Astrocyte of the cerebellum (primary cell): ENCODE measurements at regions not wholly inside any gene's neighbourhood (a gene's known extent, or its start where the extent isn't known, plus 50 kb on each side); places are given as distances from the start of the nearest gene placed in this dataset.
"Not testable (repeated sequence)": the region's sequence is repeated elsewhere in the genome, so short reads cannot be mapped to it uniquely, and the experiment has no call there.

Source experiments
- DNase-seq: peaks from one replicate; pipeline ENCODE4 v3.0.0-alpha.2; 2011; ENCODE audit warnings: low read depth
- H3K4me3 ChIP-seq: 2 replicates; pipeline ENCODE4 v1.5.1; 2011; ENCODE audit warnings: mild to moderate bottlenecking, low read depth, low read length, moderate library complexity
- in situ Hi-C: cut with HindIII; loops from 2 replicates; pipeline ENCODE4 v1.10.0; 2017; ENCODE audit warnings: low sequenced_read_pairs
- TF ChIP-seq, protein P1 (sequence below): IDR thresholded peaks from 2 replicates; pipeline ENCODE4 v1.5.1; 2012; ENCODE audit warnings: low read length, low read depth, moderate library complexity, mild to moderate bottlenecking; ENCODE audit errors: missing control alignments

DNA sequence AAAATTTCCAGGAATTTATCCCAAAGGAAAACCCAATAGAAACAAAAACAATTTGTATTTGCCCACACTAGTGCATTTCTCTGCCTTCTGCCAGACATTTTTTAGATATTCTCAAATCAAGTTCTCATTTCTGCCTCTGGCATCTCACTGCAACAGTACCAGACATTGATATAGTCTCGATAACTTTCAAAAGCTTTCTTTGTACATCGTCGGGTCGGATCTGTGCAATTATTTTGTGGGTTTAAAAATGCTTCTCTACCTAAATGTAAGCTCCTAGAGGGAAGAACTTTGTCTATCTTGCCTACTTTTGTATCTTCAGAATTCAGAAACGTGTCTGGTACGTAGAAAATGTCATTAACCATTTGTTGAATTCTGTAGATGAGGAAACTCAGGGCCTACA is 125.5 kb upstream of the LIFR start:
- DNase-seq = no peak
- TF ChIP-seq, protein P1, sequence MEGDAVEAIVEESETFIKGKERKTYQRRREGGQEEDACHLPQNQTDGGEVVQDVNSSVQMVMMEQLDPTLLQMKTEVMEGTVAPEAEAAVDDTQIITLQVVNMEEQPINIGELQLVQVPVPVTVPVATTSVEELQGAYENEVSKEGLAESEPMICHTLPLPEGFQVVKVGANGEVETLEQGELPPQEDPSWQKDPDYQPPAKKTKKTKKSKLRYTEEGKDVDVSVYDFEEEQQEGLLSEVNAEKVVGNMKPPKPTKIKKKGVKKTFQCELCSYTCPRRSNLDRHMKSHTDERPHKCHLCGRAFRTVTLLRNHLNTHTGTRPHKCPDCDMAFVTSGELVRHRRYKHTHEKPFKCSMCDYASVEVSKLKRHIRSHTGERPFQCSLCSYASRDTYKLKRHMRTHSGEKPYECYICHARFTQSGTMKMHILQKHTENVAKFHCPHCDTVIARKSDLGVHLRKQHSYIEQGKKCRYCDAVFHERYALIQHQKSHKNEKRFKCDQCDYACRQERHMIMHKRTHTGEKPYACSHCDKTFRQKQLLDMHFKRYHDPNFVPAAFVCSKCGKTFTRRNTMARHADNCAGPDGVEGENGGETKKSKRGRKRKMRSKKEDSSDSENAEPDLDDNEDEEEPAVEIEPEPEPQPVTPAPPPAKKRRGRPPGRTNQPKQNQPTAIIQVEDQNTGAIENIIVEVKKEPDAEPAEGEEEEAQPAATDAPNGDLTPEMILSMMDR = no peak
- in situ Hi-C loops = no loop called here
- H3K4me3 ChIP-seq = no peak overlapping the region

DNA sequence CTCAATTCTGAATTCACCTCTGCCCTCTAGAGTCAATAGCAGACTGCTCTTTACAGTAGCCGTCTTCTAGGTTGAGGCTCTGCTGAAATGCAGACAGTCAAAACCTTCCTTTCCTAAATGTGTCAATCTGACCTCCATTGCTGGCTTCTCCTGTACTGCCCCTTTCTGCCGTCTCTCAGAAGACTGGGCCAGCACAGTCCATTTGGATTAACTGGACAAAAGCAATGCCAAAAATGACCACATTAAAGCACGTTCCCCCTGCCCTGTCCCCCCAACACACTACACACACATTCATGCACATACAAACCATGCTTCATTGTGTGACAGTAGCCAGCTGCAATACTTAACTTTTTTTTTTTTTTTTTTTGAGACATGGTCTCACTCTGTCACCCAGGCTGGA is 130.2 kb upstream of the LIFR start:
- H3K4me3 ChIP-seq = no peak overlapping the region
- no peak for DNase-seq
- TF ChIP-seq, protein P1 = no peak
- in situ Hi-C loops = no loop called here

GRCh38 chr5:38692346-38692745 is 135.9 kb upstream of the LIFR start:
- DNase-seq = no peak
- TF ChIP-seq, protein P1 = no peak
- H3K4me3 ChIP-seq = no peak overlapping the region
- in situ Hi-C loops = no loop called here

- DNase-seq = no peak
- no peak overlapping the region for H3K4me3 ChIP-seq
- in situ Hi-C loops = no loop called here
- TF ChIP-seq, protein P1 = no peak
Observed at GRCh38 chr5:38692781-38693527, 136.5 kb upstream of the LIFR start.

DNA sequence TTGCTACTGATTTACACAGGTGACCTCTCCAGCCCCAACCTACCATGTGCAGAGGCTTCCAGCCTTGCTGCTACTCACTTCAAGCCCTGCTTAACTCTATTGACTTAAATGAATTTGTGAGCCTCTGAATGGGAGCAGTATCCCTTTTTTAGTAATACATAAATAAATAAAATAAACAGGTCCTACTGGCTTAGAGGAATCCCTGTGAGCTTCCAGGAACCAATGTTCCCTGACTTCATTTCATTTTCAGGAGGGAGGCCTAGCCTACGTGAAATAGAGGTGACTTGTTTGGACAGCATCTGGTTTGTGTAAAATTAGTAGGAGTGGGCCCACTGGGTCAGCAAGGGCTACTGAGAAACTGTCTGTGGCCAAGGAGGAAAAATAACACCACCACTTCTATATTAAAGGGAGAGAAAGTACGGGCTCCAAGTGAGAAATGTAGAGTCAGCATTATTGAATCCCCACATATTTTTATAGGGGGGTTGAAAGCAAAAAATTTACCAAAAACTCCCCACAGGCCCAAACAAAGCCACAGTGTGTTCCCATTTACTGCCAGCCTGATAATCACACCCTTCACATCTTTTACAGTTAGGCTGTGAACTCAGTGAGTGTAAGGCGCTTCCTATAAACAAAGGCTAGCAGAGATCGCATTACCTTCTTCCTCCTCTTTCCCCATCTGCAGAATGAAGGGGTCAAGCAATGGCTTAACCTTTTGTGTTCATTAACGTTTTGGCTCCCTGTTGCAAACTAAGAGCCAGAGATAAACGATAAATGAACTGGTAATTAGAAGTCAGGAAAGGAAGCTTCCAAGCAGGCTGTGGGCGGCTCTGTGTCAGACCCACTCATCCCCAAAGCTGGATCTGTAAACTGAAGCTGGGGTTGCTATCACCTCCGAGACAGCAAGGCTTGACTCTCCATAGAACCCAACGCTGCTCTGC is 138.8 kb upstream of the LIFR start:
- DNase-seq = no peak
- TF ChIP-seq, protein P1 = no peak
- H3K4me3 ChIP-seq = no peak overlapping the region
- in situ Hi-C loops = no loop called here

DNA sequence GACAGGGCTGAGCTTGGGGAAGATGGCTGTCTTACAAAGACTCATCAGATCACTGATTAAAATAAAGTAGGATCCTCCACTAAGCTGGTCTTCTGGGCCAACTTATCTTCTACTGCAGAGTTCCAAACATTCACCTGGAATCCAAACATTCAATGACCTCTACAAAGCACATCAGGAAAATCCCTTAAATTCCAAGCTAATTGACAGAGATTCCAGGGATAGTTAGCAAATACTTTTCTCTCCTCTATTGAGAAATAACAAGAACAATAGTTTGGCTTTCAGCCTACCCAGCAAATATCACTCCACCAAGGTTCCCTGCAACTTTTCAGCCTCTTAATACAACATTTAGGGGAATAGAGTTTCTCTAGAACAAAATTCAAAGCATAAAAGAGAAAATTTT is 140.6 kb upstream of the LIFR start:
- no peak overlapping the region for H3K4me3 ChIP-seq
- TF ChIP-seq, protein P1 = no peak
- DNase-seq = no peak
- in situ Hi-C loops = no loop called here

DNA sequence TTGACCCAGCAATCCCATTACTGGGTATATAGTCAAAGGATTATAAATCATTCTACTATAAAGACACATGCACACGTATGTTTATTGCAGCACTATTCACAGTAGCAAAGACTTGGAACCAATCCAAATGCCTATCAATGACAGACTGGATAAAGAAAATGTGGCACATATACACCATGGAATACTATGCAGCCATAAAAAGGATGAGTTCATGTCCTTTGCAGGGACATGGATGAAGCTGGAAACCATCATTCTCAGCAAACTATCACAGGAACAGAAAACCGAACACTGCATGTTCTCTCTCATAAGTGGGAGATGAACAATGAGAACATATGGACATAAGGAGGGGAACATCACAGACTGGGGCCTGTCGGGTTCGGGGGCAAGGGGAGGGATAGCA is 140.3 kb upstream of the OSMR start:
- in situ Hi-C loops, DNase-seq, H3K4me3 ChIP-seq: not testable (repeated sequence)
